HL-60/S4 (cell line): ENCODE measurements at regions not wholly inside any gene's neighbourhood (a gene's known extent, or its start where the extent isn't known, plus 50 kb on each side); places are given as distances from the start of the nearest gene placed in this dataset.

Experiments used
- in situ Hi-C: fragments of 300-500 bp; cut with MboI; formaldehyde crosslinking; loops from 2 replicates; pipeline ENCODE4 v1.14.3; 2022; ENCODE audit warnings: low sequenced_read_pairs

- in situ Hi-C loops, result no loop called here
Measured at GRCh38 chr7:18151422-18151821, 123.8 kb upstream of the PRPS1L1 start.

GRCh38 chr7:18153183-18153748 is 125.6 kb upstream of the PRPS1L1 start:
- in situ Hi-C loops, result no loop called here

- in situ Hi-C loops, result no loop called here
Measured at GRCh38 chr7:18154726-18155125, 127.1 kb upstream of the PRPS1L1 start.

DNA sequence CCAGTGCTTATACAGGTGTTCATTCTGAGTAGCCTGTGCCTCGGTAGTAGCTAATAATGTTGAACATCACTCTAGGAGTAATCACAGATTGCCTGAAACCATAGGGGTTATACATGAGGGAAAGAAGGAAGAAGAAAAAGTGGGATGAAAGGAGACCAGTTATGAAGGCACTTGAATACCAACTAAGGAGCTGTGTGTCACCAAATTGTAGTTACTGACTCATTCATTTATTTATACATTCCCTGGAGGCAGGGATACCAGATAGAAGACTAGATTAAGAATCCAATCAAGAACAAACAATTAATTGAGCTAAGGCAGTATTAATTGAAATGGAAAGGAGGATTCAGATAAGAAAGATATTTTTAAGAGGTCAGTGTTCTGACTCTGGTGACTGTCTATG is 129.6 kb upstream of the PRPS1L1 start:
- in situ Hi-C loops, result no loop called here

DNA sequence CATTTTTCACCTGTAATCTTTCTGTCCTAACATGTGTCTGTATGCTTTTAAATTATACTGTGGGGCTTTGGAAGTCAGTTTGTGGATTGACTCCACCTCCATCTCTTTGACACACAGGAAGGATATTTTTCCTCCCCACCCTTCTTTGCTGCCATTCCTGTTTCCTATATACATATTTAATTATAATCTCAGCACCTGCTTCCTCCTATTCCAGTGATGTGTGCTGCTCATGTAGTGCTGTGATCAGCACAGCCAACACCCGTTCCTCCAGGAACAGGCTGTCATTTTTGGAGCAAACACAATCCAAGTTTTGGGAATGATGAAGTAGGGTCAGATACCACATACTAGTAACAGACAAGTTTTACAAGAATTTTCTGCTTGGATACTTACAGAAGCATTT is 135.0 kb upstream of the PRPS1L1 start:
- in situ Hi-C loops, result no loop called here

GRCh38 chr7:18163091-18163490 is 135.4 kb upstream of the PRPS1L1 start:
- in situ Hi-C loops, result no loop called here

- in situ Hi-C loops, result no loop called here
Measured at GRCh38 chr7:18165166-18165565, 137.5 kb upstream of the PRPS1L1 start.

DNA sequence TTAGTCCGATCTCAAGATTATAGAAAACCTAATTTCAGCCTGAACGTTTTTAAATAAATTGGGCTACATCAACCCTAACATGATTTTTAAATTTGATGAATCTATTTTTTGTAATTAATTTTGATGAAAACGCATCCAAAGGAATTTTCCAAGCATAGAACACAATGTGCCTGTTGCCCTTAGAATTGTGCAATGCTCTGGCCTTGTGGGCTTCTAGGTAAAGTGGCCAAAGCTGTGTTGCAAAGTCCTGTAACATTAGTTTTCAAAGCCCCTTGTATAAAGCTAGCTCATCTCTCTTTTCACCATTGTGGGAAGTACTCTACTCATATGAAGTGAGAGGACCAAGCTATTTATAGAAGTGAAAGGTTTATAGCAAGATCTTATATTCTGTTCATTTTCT is 138.4 kb upstream of the PRPS1L1 start:
- in situ Hi-C loops, result no loop called here

DNA sequence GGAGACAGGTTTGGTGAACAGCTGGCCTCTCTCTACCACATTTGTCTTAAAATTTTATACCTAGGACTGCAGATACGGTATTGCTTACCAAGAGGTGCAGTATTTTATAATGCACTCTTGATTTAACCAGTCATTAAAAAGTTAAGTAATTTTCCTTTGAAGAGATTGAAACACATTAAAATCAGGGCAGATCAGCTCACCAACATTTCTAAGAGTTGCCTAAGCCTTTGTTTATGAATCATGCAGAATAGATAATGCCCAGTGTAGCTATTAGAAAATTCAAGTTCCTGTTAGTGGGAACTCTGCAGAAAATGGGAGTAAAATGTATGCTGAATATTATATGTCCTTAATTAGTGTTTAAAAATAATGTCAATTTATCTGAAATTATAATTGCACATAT is 140.2 kb upstream of the PRPS1L1 start:
- in situ Hi-C loops, result no loop called here

DNA sequence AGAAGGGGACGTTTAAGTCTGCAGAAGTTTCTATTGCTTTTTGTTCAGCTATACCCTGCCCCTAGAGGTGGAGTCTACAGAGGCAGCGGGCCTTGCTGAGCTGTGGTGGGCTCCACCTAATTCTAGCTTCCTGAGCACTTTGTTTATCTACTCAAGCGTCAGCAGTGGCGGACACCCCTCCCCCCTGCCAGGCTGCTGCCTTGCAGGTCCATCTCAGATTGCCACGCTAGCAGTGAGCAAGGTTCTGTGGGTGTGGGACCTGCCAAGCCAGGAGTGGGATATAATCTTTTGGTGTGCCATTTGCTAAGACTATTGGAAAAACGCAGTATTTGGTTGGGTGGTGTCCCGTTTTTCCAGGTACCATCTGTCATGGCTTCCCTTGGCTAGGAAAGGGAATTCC is 147.3 kb upstream of the PRPS1L1 start:
- in situ Hi-C loops, result no loop called here

- in situ Hi-C loops, result no loop called here
Measured at GRCh38 chr7:18175801-18176450, 148.3 kb upstream of the PRPS1L1 start.

GRCh38 chr7:18177129-18177814 is 149.6 kb upstream of the PRPS1L1 start:
- in situ Hi-C loops, result no loop called here

DNA sequence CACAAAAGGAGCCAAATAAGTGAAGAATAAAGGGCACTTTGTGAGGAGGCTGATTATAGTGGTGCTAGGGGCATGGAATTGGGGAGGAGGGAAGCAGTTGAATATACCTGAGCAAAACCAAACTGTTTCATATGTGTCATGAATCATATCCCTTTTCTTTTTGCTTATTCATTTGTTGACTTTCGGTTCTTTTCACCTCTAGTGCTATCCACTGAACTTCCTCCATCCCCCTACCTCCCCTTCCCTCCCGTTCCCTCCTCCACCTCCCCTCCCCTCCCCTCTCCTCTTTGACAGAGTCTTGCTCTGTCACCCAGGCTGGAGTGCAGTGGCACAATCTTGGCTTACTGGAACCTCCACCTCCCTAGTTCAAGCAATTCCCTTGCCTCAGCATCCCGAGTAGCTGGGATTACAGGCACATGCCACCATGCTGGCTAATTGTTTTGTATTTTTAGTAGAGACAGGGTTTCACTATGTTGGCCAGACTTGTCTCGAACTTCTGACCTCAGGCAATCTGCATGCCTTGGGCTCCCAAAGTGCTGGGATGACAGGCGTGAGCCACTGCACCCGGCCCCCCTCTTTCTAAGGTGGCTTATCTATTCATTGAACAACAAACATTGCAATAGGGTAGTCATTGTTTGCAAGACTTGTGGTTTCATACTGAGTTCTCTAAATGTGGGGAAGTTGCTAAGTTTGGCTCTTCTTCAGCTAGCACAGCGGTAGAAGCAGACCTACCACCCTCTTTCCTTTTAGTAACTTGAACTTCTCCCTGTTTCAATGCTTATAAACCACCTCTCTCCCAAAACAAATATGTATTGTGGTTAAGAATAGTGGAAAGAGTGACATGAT is 150.4 kb upstream of the PRPS1L1 start:
- in situ Hi-C loops, result no loop called here

- in situ Hi-C loops, result no loop called here
Measured at GRCh38 chr7:18179093-18179492, 151.4 kb upstream of the PRPS1L1 start.

DNA sequence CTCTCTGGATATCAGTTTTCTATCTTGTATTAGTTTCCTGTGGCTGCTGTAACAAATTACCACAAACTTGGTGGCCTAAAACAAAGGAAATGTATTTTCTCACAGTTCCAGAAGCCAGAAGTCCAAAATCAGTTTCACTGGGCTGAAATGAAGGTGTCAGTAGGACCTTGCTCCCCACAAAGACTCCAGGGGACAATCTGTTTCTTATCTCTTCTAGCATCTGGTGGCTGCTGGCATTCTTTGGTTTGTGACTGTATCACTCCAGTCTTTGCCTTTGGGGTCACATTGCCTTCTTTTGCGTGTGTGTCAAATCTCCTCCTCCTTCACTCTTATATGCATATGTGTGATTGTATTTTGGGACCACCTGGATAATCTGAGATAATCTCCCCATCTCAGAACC is 153.0 kb upstream of the PRPS1L1 start:
- in situ Hi-C loops, result no loop called here

DNA sequence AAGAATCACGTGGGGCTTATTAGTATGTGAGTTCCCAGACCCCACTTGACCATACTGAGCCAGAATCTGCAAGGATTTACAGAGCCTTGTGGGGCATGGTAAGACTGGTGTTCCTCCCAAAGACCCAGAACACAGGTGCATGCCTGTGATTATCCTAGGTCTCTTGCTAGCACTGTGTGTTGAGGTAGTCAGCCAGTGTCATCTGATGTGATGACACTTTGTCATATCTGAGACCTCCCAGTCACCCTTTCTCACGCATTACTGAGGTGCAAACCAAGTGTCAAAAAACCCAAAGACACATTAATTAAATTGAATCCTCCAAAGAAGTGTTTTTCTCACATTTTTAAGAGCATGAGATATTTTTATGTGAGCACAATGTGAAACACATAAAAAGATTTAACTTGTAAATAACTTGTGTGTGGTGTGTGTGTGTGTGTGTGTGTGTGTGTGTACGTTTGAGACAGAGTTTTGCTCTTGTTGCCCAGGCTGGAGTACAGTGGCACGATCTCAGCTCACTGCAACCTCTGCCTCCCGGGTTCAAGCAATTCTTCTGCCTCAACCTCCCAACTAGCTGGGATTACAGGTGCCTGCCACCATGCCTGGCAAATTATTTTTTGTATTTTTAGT is 162.0 kb upstream of the PRPS1L1 start:
- in situ Hi-C loops, result no loop called here

DNA sequence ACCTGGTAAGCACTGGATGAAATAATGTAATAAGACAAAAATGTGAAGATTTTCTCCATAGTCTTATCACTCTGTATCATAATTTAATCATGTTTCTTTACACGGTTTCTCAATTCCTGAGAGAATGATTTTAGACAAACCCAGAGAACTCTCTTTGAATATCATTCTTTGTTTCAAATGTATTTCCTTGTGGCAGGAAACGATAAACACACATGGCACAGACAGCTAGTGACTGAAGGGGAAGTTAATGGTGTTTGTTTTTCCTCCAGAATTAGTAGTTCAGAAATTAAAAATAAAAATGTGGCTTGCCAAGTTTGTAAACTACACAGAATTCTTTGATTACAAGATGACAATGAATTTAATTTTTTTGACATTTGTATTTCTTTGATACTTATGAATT is 163.7 kb upstream of the PRPS1L1 start:
- in situ Hi-C loops, result no loop called here

GRCh38 chr7:18191862-18192625 is 164.4 kb upstream of the PRPS1L1 start:
- in situ Hi-C loops, result no loop called here

GRCh38 chr7:18194616-18195015 is 167.0 kb upstream of the PRPS1L1 start:
- in situ Hi-C loops, result no loop called here

- in situ Hi-C loops, result no loop called here
Measured at GRCh38 chr7:18196638-18197037, 169.0 kb upstream of the PRPS1L1 start.
